ENCODE measurements at regions not wholly inside any gene's neighbourhood (a gene's known extent, or its start where the extent isn't known, plus 50 kb on each side); places are given as distances from the start of the nearest gene placed in this dataset.

DNA sequence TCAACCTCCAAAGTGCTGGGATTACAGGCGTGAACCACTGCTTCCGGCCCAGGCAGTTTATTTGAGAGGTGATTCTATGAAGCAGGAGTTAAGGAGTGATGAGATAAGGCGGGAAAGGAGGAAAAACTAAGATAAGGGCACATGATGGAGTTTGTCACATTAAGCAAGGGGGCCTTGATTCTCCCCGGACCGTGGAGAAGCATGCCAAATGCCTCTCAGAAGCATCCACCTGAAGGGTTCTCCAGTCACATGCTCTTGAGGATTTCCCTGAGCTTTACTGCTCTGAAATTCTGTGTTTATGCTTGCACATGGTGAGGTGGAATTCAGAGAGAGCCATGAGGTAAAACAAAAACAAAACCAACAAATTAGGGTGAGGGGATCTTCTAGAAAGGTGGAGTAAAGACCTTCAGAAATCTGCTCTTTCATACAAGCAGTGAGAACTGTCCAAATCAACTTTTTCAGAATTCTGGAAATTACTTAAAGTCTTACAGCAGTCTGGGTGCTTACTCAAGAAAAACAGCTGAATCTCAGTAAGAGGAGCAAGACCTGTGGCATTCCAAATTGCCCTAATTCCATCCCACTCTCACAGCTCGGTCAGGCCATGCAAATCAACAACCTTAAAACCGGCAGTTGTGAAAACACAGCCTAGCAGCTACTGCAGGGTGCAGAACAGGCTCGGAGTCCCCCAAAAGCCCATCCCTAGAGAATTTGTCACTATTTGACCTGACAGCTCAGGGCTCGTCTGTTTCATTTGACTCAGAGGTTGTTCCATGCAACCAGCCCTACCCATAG lies 69.1 kb upstream of the CTLA4 start:
- Mint-ChIP-seq H3K4me1 (peaks cover 12% of the 10 kb centered on the region), H3K27ac (no peak overlapping the region; the same call in 1 of the 2 replicates), H3K9me3 (no peaks in the 10 kb centered on the region), H3K4me3 (no peak overlapping the region), H3K27me3 (ENCODE audit: low read depth) (no peaks in the 10 kb centered on the region), H3K36me3 (no peaks in the 10 kb centered on the region)
- CTCF ChIA-PET, result interaction anchor here (0.9 kb wide), 1 partner anchor 17 kb away, joined by 7 read pairs; no protein-coding TSS in a partner anchor
- no peak for TF ChIP-seq JUN (CRISPR knock-in tag; IDR thresholded peaks at IDR 0.05)
- no peak for TF ChIP-seq NFE2L1 (CRISPR knock-in tag; IDR thresholded peaks at IDR 0.05)
- TF ChIP-seq CBFB (CRISPR knock-in tag; IDR thresholded peaks at IDR 0.05; ENCODE audit: low read depth), result no peak
- TF ChIP-seq TEAD1 (CRISPR knock-in tag; IDR thresholded peaks at IDR 0.05), result no peak
- no peak for TF ChIP-seq FOXP1 (CRISPR knock-in tag; IDR thresholded peaks at IDR 0.05; ENCODE audit: borderline replicate concordance)
- TF ChIP-seq HMGA2 (CRISPR knock-in tag; IDR thresholded peaks at IDR 0.05), result no peak
- no peak for TF ChIP-seq ZNF425 (CRISPR knock-in tag; conservative IDR thresholded peaks at IDR 0.05)
- no peak for TF ChIP-seq ZNF512 (CRISPR knock-in tag; IDR thresholded peaks at IDR 0.05; ENCODE audit: borderline replicate concordance)
- TF ChIP-seq ZSCAN18 (CRISPR knock-in tag; IDR thresholded peaks at IDR 0.05), result no peak
- no peak for TF ChIP-seq NFATC4 (CRISPR knock-in tag; IDR thresholded peaks at IDR 0.05)
- POLR2A ChIA-PET, result no interaction called here
- DNase-seq (ENCODE audit: low spot score) (no peak), ATAC-seq (no peak)

DNA sequence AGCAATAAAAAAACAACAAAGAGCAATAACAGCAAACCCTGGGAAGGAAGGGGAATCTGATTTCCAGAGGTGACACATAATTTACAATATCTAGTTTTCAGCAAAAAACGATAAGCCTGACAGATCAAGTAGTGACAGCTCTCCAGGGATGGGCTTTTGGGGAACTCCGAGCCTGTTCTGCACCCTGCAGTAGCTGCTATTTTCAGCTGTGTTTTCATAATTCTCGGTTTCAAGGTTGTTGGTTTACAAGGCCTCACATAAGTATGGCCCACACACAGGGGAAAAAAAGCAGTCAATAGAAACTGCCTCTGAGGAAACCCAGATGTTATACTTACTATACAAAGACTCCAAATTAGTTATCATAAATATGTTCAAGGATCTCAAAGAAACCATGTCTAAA lies 67.7 kb upstream of the CTLA4 start:
- peaks cover 10% of the 10 kb centered on the region for H3K4me1 Mint-ChIP-seq
- H3K27me3 Mint-ChIP-seq (ENCODE audit: low read depth), result no peaks in the 10 kb centered on the region
- H3K9me3 Mint-ChIP-seq, result peaks cover 4% of the 10 kb centered on the region; the same call in 1 of the 2 replicates
- ChIA-PET POLR2A (no interaction called here), CTCF (no interaction called here)
- H3K27ac Mint-ChIP-seq, result no peak overlapping the region
- no peak for TF ChIP-seq ZNF423 (CRISPR knock-in tag; IDR thresholded peaks at IDR 0.05)
- TF ChIP-seq, protein P1, sequence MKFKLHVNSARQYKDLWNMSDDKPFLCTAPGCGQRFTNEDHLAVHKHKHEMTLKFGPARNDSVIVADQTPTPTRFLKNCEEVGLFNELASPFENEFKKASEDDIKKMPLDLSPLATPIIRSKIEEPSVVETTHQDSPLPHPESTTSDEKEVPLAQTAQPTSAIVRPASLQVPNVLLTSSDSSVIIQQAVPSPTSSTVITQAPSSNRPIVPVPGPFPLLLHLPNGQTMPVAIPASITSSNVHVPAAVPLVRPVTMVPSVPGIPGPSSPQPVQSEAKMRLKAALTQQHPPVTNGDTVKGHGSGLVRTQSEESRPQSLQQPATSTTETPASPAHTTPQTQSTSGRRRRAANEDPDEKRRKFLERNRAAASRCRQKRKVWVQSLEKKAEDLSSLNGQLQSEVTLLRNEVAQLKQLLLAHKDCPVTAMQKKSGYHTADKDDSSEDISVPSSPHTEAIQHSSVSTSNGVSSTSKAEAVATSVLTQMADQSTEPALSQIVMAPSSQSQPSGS (CRISPR knock-in tag; IDR thresholded peaks at IDR 0.05; ENCODE audit: borderline replicate concordance, low read depth), result no peak
- TF ChIP-seq SP1 (CRISPR knock-in tag; conservative IDR thresholded peaks at IDR 0.05), result no peak
- no peak for TF ChIP-seq ZMAT4 (CRISPR knock-in tag; IDR thresholded peaks at IDR 0.05)
- DNase-seq (ENCODE audit: low spot score) (no peak), ATAC-seq (no peak)
- no peak overlapping the region for H3K4me3 Mint-ChIP-seq
- H3K36me3 Mint-ChIP-seq, result no peaks in the 10 kb centered on the region

GRCh38 chr2:203800783-203801182 lies 66.8 kb upstream of the CTLA4 start:
- H3K27ac Mint-ChIP-seq, result no peak overlapping the region
- POLR2A ChIA-PET, result no interaction called here
- H3K9me3 Mint-ChIP-seq, result peaks cover 8% of the 10 kb centered on the region
- CTCF ChIA-PET, result no interaction called here
- ATAC-seq (no peak), DNase-seq (ENCODE audit: low spot score) (no peak)
- H3K36me3 Mint-ChIP-seq, result no peaks in the 10 kb centered on the region
- H3K4me1 Mint-ChIP-seq, result peaks cover 6% of the 10 kb centered on the region; the same call in 1 of the 2 replicates
- H3K4me3 Mint-ChIP-seq, result no peak overlapping the region
- no peaks in the 10 kb centered on the region for H3K27me3 Mint-ChIP-seq (ENCODE audit: low read depth)
- TF ChIP-seq ZMAT4 (CRISPR knock-in tag; IDR thresholded peaks at IDR 0.05) (no peak), ATF1 (CRISPR knock-in tag; IDR thresholded peaks at IDR 0.05) (no peak), NR3C1 (CRISPR knock-in tag; conservative IDR thresholded peaks at IDR 0.05; ENCODE audit: low read depth) (no peak), AFF4 (CRISPR knock-in tag; IDR thresholded peaks at IDR 0.05; ENCODE audit: borderline replicate concordance) (no peak), SP1 (CRISPR knock-in tag; conservative IDR thresholded peaks at IDR 0.05) (no peak), HMGA2 (CRISPR knock-in tag; IDR thresholded peaks at IDR 0.05) (no peak), FOXJ3 (CRISPR knock-in tag; IDR thresholded peaks at IDR 0.05; ENCODE audit: borderline replicate concordance) (no peak), ZNF671 (CRISPR knock-in tag; IDR thresholded peaks at IDR 0.05) (no peak)

Data from WTC11 (cell line).